ENCODE measurements at regions not wholly inside any gene's neighbourhood (a gene's known extent, or its start where the extent isn't known, plus 50 kb on each side); places are given as distances from the start of the nearest gene placed in this dataset.

DNA sequence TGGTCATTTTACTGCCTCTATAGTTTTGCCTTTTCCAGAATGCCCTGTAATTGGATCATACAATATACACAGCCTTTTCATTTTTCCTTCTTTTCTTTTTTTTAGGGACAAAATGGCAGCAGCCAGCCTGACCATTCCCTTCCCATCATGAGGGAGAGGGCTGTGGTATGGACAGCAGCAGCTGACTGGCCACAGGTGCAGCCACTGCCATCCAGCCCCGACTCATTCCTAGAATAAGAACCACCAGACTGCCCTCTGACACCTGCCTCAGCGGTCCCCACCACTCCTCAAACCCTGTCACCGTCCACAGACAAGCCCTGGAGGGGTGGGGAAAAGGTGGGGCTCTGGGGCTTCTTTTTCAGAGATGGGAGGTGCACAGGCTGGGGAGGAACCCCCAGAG lies 92.8 kb downstream of the EPDR1 start:
- no TSS peak for BruUV-seq (replicated peaks)
- WGBS (ENCODE audit: insufficient coverage, insufficient replicate concordance, low lambda C conversion rate, missing lambda C conversion rate), result 18% methylated on average over 3 of the region's 3 CpGs
- Histone ChIP-seq H3K9me3 (replicated peaks; ENCODE audit: control insufficient read depth, insufficient read depth, low read length) (no peaks in the 10 kb centered on the region; the same call in 2 of the 3 replicates), H3K79me2 (ENCODE audit: control insufficient read depth, insufficient read depth, low read length) (no peaks in the 10 kb centered on the region), H3K4me1 (ENCODE audit: control insufficient read depth, insufficient read depth, low read length) (no peaks in the 10 kb centered on the region), H3K36me3 (ENCODE audit: control insufficient read depth in 2 of 2, insufficient read depth in 2 of 2, low read length in 1 of 2) (no peaks in the 10 kb centered on the region), H3K9ac (ENCODE audit: control insufficient read depth, insufficient read depth, low read length) (no peak overlapping the region), H3K27me3 (replicated peaks in 1 of 2; ENCODE audit: control insufficient read depth in 2 of 2, insufficient read depth in 2 of 2, low read length in 1 of 2) (no peaks in the 10 kb centered on the region; a peak in 1 of 4 replicates), H3K4me2 (ENCODE audit: control insufficient read depth, insufficient read depth) (no peak overlapping the region), H2AFZ (ENCODE audit: control insufficient read depth, low read depth, low read length) (no peak overlapping the region), H4K20me1 (ENCODE audit: control insufficient read depth, insufficient read depth) (no peaks in the 10 kb centered on the region), H3K4me3 (no peak overlapping the region), H3K27ac (ENCODE audit: control insufficient read depth, insufficient read depth) (no peak overlapping the region)
- ChIA-PET CTCF (no interaction called here), POLR2A (no interaction called here), SMC1A (ENCODE audit: uncharacterized antibody, unreplicated experiment) (no interaction called here), RAD21 (ENCODE audit: unreplicated experiment) (no interaction called here)
- no peak for ATAC-seq
- DNase-seq (ENCODE audit: low read depth, low spot score), result no peak
- TF ChIP-seq ZBTB33 (IDR thresholded peaks at IDR 0.05) (no peak), ASH2L (IDR thresholded peaks at IDR 0.05; ENCODE audit: borderline replicate concordance, low read depth) (no peak), NR2F1 (conservative IDR thresholded peaks at IDR 0.05) (no peak), WRNIP1 (IDR thresholded peaks at IDR 0.05; ENCODE audit: borderline replicate concordance, low read depth, low read length) (no peak), EGR1 (IDR thresholded peaks at IDR 0.05; ENCODE audit: borderline replicate concordance in 1 of 2, low read depth in 2 of 2, low read length in 2 of 2) (no peak)
- no peak for FAIRE-seq
- intact Hi-C loops (cut with micrococcal nuclease; ENCODE audit: unreplicated experiment) (no loop called here), in situ Hi-C loops (cut with MboI) (no loop called here)

DNA sequence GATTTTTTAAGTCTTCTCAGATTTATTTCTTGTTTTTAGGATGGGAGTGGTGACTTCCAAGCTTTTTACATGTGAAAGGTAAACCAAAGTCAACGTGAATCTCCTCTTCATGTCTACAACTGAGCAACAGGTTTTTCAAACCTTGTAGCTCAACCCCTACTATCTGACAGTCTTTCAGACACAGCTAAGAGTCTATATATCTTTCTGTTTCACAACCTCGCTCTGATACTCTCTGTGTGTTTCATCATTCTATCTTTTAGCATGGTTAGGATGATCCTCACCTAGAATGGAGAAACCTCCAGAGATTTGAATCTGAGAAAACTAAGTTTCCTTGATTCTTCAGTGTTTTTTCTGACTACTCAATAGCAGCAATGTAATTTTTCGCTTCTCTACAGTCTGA lies 96.1 kb downstream of the EPDR1 start:
- no peak overlapping the region for H3K4me3 ChIP-seq
- 0% methylated on average over 3 of the region's 3 CpGs for WGBS (ENCODE audit: insufficient coverage, insufficient replicate concordance, low lambda C conversion rate, missing lambda C conversion rate)
- no peak for TF ChIP-seq LARP7 (IDR thresholded peaks at IDR 0.05)
- no peak for TF ChIP-seq SPI1 (IDR thresholded peaks at IDR 0.05; ENCODE audit: borderline replicate concordance, insufficient read depth, low read depth, low read length)
- TF ChIP-seq IKZF2 (IDR thresholded peaks at IDR 0.05), result no peak
- no peak for TF ChIP-seq CBX5 (IDR thresholded peaks at IDR 0.05; ENCODE audit: low read depth)
- TF ChIP-seq CHD2 (IDR thresholded peaks at IDR 0.05; ENCODE audit: borderline replicate concordance, low read depth, low read length), result no peak
- TF ChIP-seq RAD21 (IDR thresholded peaks at IDR 0.05; ENCODE audit: insufficient read depth, low read depth, low read length), result no peak
- TF ChIP-seq ZNF622 (IDR thresholded peaks at IDR 0.05), result no peak
- TF ChIP-seq FOXK2 (IDR thresholded peaks at IDR 0.05), result no peak
- no peak for TF ChIP-seq MEF2B (IDR thresholded peaks at IDR 0.05; ENCODE audit: partially characterized antibody, poor library complexity, severe bottlenecking)
- TF ChIP-seq SIN3A (IDR thresholded peaks at IDR 0.05; ENCODE audit: low read depth, low read length), result no peak
- no peak overlapping the region for H3K27ac ChIP-seq (ENCODE audit: control insufficient read depth, insufficient read depth)
- ChIA-PET RAD21 (ENCODE audit: unreplicated experiment) (no interaction called here), CTCF (interaction anchor here (1.2 to 2.1 kb wide), 4 partner anchors 9 to 99 kb away, joined by 3 to 9 read pairs (median 4); partner anchors contain the start of gene SFRP4), SMC1A (ENCODE audit: uncharacterized antibody, unreplicated experiment) (interaction anchor here (0.7 to 3.1 kb wide), 10 partner anchors 8 to 200 kb away, joined by 3 to 10 read pairs (median 4); no protein-coding TSS in a partner anchor), POLR2A (no interaction called here)
- H3K27me3 ChIP-seq (replicated peaks in 1 of 2; ENCODE audit: control insufficient read depth in 2 of 2, insufficient read depth in 2 of 2, low read length in 1 of 2), result no peaks in the 10 kb centered on the region; a peak in 1 of 4 replicates
- FAIRE-seq, result no peak
- H3K4me2 ChIP-seq (ENCODE audit: control insufficient read depth, insufficient read depth), result no peak overlapping the region
- no peaks in the 10 kb centered on the region for H3K36me3 ChIP-seq (ENCODE audit: control insufficient read depth in 2 of 2, insufficient read depth in 2 of 2, low read length in 1 of 2)
- no peaks in the 10 kb centered on the region for H4K20me1 ChIP-seq (ENCODE audit: control insufficient read depth, insufficient read depth)
- in situ Hi-C loops (cut with MboI) (no loop called here), intact Hi-C loops (cut with micrococcal nuclease; ENCODE audit: unreplicated experiment) (no loop called here)
- DNase-seq (ENCODE audit: low read depth, low spot score), result no peak
- no peaks in the 10 kb centered on the region for H3K4me1 ChIP-seq (ENCODE audit: control insufficient read depth, insufficient read depth, low read length)
- H3K79me2 ChIP-seq (ENCODE audit: control insufficient read depth, insufficient read depth, low read length), result no peaks in the 10 kb centered on the region
- H3K9me3 ChIP-seq (replicated peaks; ENCODE audit: control insufficient read depth, insufficient read depth, low read length), result no peaks in the 10 kb centered on the region
- no peak overlapping the region for H3K9ac ChIP-seq (ENCODE audit: control insufficient read depth, insufficient read depth, low read length)
- no TSS peak for BruUV-seq (replicated peaks)
- H2AFZ ChIP-seq (ENCODE audit: control insufficient read depth, low read depth, low read length), result no peak overlapping the region
- ATAC-seq, result no peak

All from GM12878 (cell line).